ENCODE measurements at regions not wholly inside any gene's neighbourhood (a gene's known extent, or its start where the extent isn't known, plus 50 kb on each side); places are given as distances from the start of the nearest gene placed in this dataset.

GRCh38 chr3:23068016-23068728 lies 135.0 kb upstream of the UBE2E2 start:
- TF ChIP-seq POLR2A (IDR thresholded peaks at IDR 0.05; ENCODE audit: low read length) (no peak), GATA1 (IDR thresholded peaks at IDR 0.05; ENCODE audit: low read depth, low read length) (no peak)

Measured in erythroblast (primary cell).